ENCODE measurements at regions not wholly inside any gene's neighbourhood (a gene's known extent, or its start where the extent isn't known, plus 50 kb on each side); places are given as distances from the start of the nearest gene placed in this dataset.

DNA sequence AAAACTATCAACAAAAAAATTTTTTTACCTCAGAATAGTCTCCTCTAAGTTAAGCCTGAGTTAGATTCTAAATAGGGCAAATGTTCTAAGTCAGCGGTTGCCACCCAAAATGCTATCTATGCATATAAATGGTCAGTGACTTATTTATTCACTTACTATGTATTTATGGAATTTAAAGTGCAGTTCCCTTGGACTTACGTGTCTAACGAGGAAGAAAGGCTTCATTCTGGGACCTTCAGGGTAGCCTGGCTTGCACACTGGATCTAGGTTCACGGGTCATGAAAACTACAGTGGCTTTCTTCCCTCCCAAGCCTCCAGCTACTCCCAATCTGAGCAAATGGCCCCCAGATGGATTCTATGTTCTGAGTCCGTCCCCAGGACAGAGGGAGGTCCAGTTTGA, 77.1 kb downstream of the ARF6 start:
- TF ChIP-seq POLR2AphosphoS5 (IDR thresholded peaks at IDR 0.05; ENCODE audit: low read depth, low read length) (no peak), POLR2A (IDR thresholded peaks at IDR 0.05; ENCODE audit: low read depth, low read length) (no peak)
